ENCODE measurements at regions not wholly inside any gene's neighbourhood (a gene's known extent, or its start where the extent isn't known, plus 50 kb on each side); places are given as distances from the start of the nearest gene placed in this dataset.

DNA sequence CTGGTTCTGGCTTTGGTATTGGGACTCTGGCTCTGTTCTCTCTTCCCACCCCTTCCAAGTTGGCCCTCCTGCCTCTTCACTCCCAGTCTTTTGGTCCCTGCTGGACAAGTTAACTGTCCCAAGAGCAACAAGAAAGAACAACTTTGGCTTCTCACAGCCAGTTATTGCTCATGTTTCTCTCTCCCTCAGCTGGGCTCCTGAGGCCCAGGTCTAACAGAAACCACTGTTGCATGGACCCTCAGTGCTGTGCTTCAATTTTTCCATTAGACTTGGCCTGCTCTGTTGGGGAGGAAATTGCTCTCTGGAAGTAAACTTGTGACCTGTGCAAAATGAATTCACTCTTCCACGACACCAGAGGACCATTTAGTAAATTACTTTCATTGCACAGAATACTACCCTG is 64.5 kb downstream of the CHST2 start:
- Histone ChIP-seq H3K9me1 (ENCODE audit: control insufficient read depth, extremely low read depth, insufficient read depth, low read length) (no peaks in the 10 kb centered on the region), H3K79me2 (ENCODE audit: control insufficient read depth, insufficient read depth, low read length) (no peaks in the 10 kb centered on the region), H3K4me3 (ENCODE audit: control insufficient read depth in 2 of 3, extremely low read depth in 1 of 3, insufficient read depth in 2 of 3, low read depth in 1 of 3, low read length in 3 of 3) (no peak overlapping the region), H3K9me3 (ENCODE audit: control insufficient read depth, low read depth, low read length) (no peaks in the 10 kb centered on the region), H3K9ac (ENCODE audit: control insufficient read depth, extremely low read depth, insufficient read depth, low read length) (no peak overlapping the region), H2AFZ (ENCODE audit: control insufficient read depth, low read length) (no peak overlapping the region), H3K27ac (ENCODE audit: control insufficient read depth, insufficient read depth, low read length) (no peak overlapping the region), H3K36me3 (ENCODE audit: control insufficient read depth in 2 of 2, extremely low read depth in 1 of 2, insufficient read depth in 2 of 2, low read length in 2 of 2) (no peaks in the 10 kb centered on the region), H3K4me2 (ENCODE audit: control insufficient read depth, extremely low read depth, insufficient read depth, low read depth, low read length) (no peak overlapping the region), H3K4me1 (ENCODE audit: control insufficient read depth, extremely low read depth, insufficient read depth, low read length) (no peaks in the 10 kb centered on the region), H3K27me3 (ENCODE audit: control insufficient read depth, extremely low read depth, insufficient read depth, low read length) (no peaks in the 10 kb centered on the region), H4K20me1 (ENCODE audit: control insufficient read depth, extremely low read depth, insufficient read depth, low read length) (no peaks in the 10 kb centered on the region)
- dilution Hi-C loops (cut with MboI; ENCODE audit: extremely low pct_ligation_motif_present, low sequenced_read_pairs) = no loop called here
- FAIRE-seq = no peak
- no peak for DNase-seq (ENCODE audit: low read depth, low spot score)
- TF ChIP-seq, protein P1, sequence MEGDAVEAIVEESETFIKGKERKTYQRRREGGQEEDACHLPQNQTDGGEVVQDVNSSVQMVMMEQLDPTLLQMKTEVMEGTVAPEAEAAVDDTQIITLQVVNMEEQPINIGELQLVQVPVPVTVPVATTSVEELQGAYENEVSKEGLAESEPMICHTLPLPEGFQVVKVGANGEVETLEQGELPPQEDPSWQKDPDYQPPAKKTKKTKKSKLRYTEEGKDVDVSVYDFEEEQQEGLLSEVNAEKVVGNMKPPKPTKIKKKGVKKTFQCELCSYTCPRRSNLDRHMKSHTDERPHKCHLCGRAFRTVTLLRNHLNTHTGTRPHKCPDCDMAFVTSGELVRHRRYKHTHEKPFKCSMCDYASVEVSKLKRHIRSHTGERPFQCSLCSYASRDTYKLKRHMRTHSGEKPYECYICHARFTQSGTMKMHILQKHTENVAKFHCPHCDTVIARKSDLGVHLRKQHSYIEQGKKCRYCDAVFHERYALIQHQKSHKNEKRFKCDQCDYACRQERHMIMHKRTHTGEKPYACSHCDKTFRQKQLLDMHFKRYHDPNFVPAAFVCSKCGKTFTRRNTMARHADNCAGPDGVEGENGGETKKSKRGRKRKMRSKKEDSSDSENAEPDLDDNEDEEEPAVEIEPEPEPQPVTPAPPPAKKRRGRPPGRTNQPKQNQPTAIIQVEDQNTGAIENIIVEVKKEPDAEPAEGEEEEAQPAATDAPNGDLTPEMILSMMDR (optimal IDR thresholded peaks at IDR 0.05 in 1 of 3, IDR thresholded peaks at IDR 0.05 in 1 of 3, conservative IDR thresholded peaks at IDR 0.05 in 1 of 3; ENCODE audit: extremely low read depth in 1 of 3, insufficient read depth in 2 of 3, low read length in 3 of 3) = no peak
- TF ChIP-seq EZH2 (IDR thresholded peaks at IDR 0.05; ENCODE audit: low read length) = no peak

DNA sequence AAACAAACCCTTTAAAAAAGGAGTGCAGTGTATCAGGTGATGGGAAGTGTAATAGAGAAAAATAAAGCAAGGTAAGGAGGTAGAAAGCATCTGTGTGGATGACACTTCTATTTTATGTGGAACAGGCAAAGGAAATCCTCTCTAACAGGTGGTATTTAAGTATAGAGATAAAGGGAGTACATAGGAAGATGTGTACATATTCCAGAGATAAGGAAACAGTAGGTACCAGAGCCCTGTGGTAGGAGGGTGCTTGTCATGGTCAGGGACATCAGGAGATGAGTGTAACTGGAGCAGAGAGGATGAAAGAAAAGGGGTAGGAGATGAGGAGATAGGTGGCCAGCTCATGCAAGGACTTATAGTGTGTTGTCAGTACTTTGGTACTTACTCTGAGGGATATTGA is 65.8 kb downstream of the CHST2 start:
- Histone ChIP-seq H3K4me1 (ENCODE audit: control insufficient read depth, extremely low read depth, insufficient read depth, low read length) (no peaks in the 10 kb centered on the region), H3K4me3 (ENCODE audit: control insufficient read depth in 2 of 3, extremely low read depth in 1 of 3, insufficient read depth in 2 of 3, low read depth in 1 of 3, low read length in 3 of 3) (no peak overlapping the region), H3K9me3 (ENCODE audit: control insufficient read depth, low read depth, low read length) (no peaks in the 10 kb centered on the region), H4K20me1 (ENCODE audit: control insufficient read depth, extremely low read depth, insufficient read depth, low read length) (no peaks in the 10 kb centered on the region), H3K27me3 (ENCODE audit: control insufficient read depth, extremely low read depth, insufficient read depth, low read length) (peaks cover 2% of the 10 kb centered on the region), H3K27ac (ENCODE audit: control insufficient read depth, insufficient read depth, low read length) (no peak overlapping the region), H3K9me1 (ENCODE audit: control insufficient read depth, extremely low read depth, insufficient read depth, low read length) (no peaks in the 10 kb centered on the region), H3K79me2 (ENCODE audit: control insufficient read depth, insufficient read depth, low read length) (no peaks in the 10 kb centered on the region), H3K36me3 (ENCODE audit: control insufficient read depth in 2 of 2, extremely low read depth in 1 of 2, insufficient read depth in 2 of 2, low read length in 2 of 2) (no peaks in the 10 kb centered on the region), H2AFZ (ENCODE audit: control insufficient read depth, low read length) (no peak overlapping the region), H3K4me2 (ENCODE audit: control insufficient read depth, extremely low read depth, insufficient read depth, low read depth, low read length) (no peak overlapping the region), H3K9ac (ENCODE audit: control insufficient read depth, extremely low read depth, insufficient read depth, low read length) (no peak overlapping the region)
- FAIRE-seq (no peak), DNase-seq (ENCODE audit: low read depth, low spot score) (no peak)
- TF ChIP-seq, protein P1 (optimal IDR thresholded peaks at IDR 0.05 in 1 of 3, IDR thresholded peaks at IDR 0.05 in 1 of 3, conservative IDR thresholded peaks at IDR 0.05 in 1 of 3; ENCODE audit: extremely low read depth in 1 of 3, insufficient read depth in 2 of 3, low read length in 3 of 3) = no peak
- TF ChIP-seq EZH2 (IDR thresholded peaks at IDR 0.05; ENCODE audit: low read length) = no peak
- dilution Hi-C loops (cut with MboI; ENCODE audit: extremely low pct_ligation_motif_present, low sequenced_read_pairs) = no loop called here

Measured in keratinocyte (primary cell).